OCI-LY3 (cell line): ENCODE measurements at regions not wholly inside any gene's neighbourhood (a gene's known extent, or its start where the extent isn't known, plus 50 kb on each side); places are given as distances from the start of the nearest gene placed in this dataset.

ENCODE experiments used
- H2AFZ ChIP-seq: fragments of 200-600, 300-600 bp; shearing (Covaris generic); 2 replicates; pipeline ENCODE4 v1.6.0; 2014; ENCODE audit warnings: antibody characterized with exemption, low read depth, low read length
- H3K27ac ChIP-seq: fragments of 200-600, 300-600 bp; sonication (generic); 2 replicates; pipeline ENCODE4 v1.5.1; 2014; ENCODE audit warnings: mild to moderate bottlenecking, low read length, moderate library complexity, mixed read lengths
- H3K27me3 ChIP-seq: fragments of 200-600, 300-600 bp; sonication (generic); 2 replicates; pipeline ENCODE4 v1.6.1; 2014; ENCODE audit warnings: low read depth, low read length, mixed read lengths
- H3K36me3 ChIP-seq: fragments of 200-600, 300-600 bp; sonication (generic); replicated peaks from 2 replicates; pipeline ENCODE3; 2014; ENCODE audit warnings: low read depth, low read length, mixed read lengths
- H3K4me1 ChIP-seq: fragments of 300-600, 200-600 bp; sonication (generic); 2 replicates; pipeline ENCODE4 v1.6.1; 2014; ENCODE audit warnings: low read length, mixed read lengths
- H3K4me2 ChIP-seq: fragments of 200-600, 300-600 bp; sonication (generic); 2 replicates; pipeline ENCODE4 v1.6.1; 2014; ENCODE audit warnings: low read length, mixed read lengths
- H3K4me3 ChIP-seq: fragments of 300-600, 200-600 bp; sonication (generic); 2 replicates; pipeline ENCODE4 v1.5.1; 2014; ENCODE audit warnings: antibody characterized with exemption, mild to moderate bottlenecking, low read length, moderate library complexity
- H3K79me2 ChIP-seq: fragments of 300-600, 200-600 bp; shearing (Covaris generic); 2 replicates; pipeline ENCODE4 v1.6.1; 2014; ENCODE audit warnings: mild to moderate bottlenecking, low read length, mixed read lengths
- H3K9ac ChIP-seq: fragments of 300-600, 200-600 bp; shearing (Covaris generic); 2 replicates; pipeline ENCODE4 v1.6.0; 2014; ENCODE audit warnings: mild to moderate bottlenecking, low read length, moderate library complexity
- H3K9me3 ChIP-seq: fragments of 200-600, 300-600 bp; shearing (Covaris generic); 2 replicates; pipeline ENCODE4 v1.6.1; 2014; ENCODE audit warnings: low read length, mixed read lengths; ENCODE audit not compliant: insufficient read depth
- H4K20me1 ChIP-seq: fragments of 200-600, 300-600 bp; sonication (generic); 2 replicates; pipeline ENCODE4 v1.6.1; 2016; ENCODE audit warnings: low read length, mixed read lengths; ENCODE audit not compliant: insufficient read depth
- CTCF ChIP-seq: fragments of 200-600, 300-600 bp; sonication (generic); IDR thresholded peaks from 2 replicates; pipeline ENCODE4 v1.5.1; 2014; ENCODE audit warnings: antibody characterized with exemption, low read length, low read depth
- EZH2phosphoT487 ChIP-seq: fragments of 200-600 bp; shearing (Covaris generic); IDR thresholded peaks from 2 replicates; pipeline ENCODE4 v1.6.1; 2018; ENCODE audit warnings: antibody characterized with exemption, mixed run types, low read depth

- TF ChIP-seq CTCF (no peak), EZH2phosphoT487 (no peak)
- Histone ChIP-seq H3K4me2 (no peak overlapping the region), H3K9me3 (no peaks in the 10 kb centered on the region), H3K4me1 (0 out of 2 replicates have a peak, but pooled peaks cover 4% of the 10 kb centered on the region), H3K27ac (no peak overlapping the region), H3K4me3 (no peak overlapping the region), H3K79me2 (no peaks in the 10 kb centered on the region), H4K20me1 (no peaks in the 10 kb centered on the region), H3K36me3 (no peaks in the 10 kb centered on the region), H2AFZ (no peak overlapping the region), H3K27me3 (no peaks in the 10 kb centered on the region), H3K9ac (no peak overlapping the region)
These were observed 413.7 kb upstream of the TBL1XR1 start for GRCh38 chr3:177610686-177611633.

GRCh38 chr3:177611752-177612334, 414.6 kb upstream of the TBL1XR1 start:
- Histone ChIP-seq H3K27me3 (no peaks in the 10 kb centered on the region), H3K9ac (no peak overlapping the region), H3K9me3 (no peaks in the 10 kb centered on the region), H3K4me1 (0 out of 2 replicates have a peak, but pooled peaks cover 4% of the 10 kb centered on the region), H3K4me2 (no peak overlapping the region), H3K4me3 (no peak overlapping the region), H2AFZ (no peak overlapping the region), H3K36me3 (no peaks in the 10 kb centered on the region), H3K27ac (no peak overlapping the region), H3K79me2 (no peaks in the 10 kb centered on the region), H4K20me1 (no peaks in the 10 kb centered on the region)
- no peak for TF ChIP-seq EZH2phosphoT487
- no peak for TF ChIP-seq CTCF

GRCh38 chr3:177613901-177614300, 416.6 kb upstream of the TBL1XR1 start:
- Histone ChIP-seq H3K79me2 (no peaks in the 10 kb centered on the region), H3K4me1 (0 out of 2 replicates have a peak, but pooled peaks cover 4% of the 10 kb centered on the region), H2AFZ (no peak overlapping the region), H3K4me2 (no peak overlapping the region), H3K36me3 (no peaks in the 10 kb centered on the region), H3K4me3 (no peak overlapping the region), H3K9me3 (no peaks in the 10 kb centered on the region), H4K20me1 (no peaks in the 10 kb centered on the region), H3K9ac (no peak overlapping the region), H3K27ac (no peak overlapping the region), H3K27me3 (no peaks in the 10 kb centered on the region)
- no peak for TF ChIP-seq EZH2phosphoT487

- Histone ChIP-seq H4K20me1 (no peaks in the 10 kb centered on the region), H3K79me2 (no peaks in the 10 kb centered on the region), H3K4me3 (no peak overlapping the region), H3K27me3 (no peaks in the 10 kb centered on the region), H3K27ac (no peak overlapping the region), H3K4me2 (no peak overlapping the region), H3K4me1 (0 out of 2 replicates have a peak, but pooled peaks cover 4% of the 10 kb centered on the region), H2AFZ (no peak overlapping the region), H3K36me3 (no peaks in the 10 kb centered on the region), H3K9ac (no peak overlapping the region), H3K9me3 (no peaks in the 10 kb centered on the region)
- no peak for TF ChIP-seq CTCF
- TF ChIP-seq EZH2phosphoT487: no peak
These were observed 417.7 kb upstream of the TBL1XR1 start for GRCh38 chr3:177615015-177615414.
